ENCODE measurements at regions not wholly inside any gene's neighbourhood (a gene's known extent, or its start where the extent isn't known, plus 50 kb on each side); places are given as distances from the start of the nearest gene placed in this dataset.

DNA sequence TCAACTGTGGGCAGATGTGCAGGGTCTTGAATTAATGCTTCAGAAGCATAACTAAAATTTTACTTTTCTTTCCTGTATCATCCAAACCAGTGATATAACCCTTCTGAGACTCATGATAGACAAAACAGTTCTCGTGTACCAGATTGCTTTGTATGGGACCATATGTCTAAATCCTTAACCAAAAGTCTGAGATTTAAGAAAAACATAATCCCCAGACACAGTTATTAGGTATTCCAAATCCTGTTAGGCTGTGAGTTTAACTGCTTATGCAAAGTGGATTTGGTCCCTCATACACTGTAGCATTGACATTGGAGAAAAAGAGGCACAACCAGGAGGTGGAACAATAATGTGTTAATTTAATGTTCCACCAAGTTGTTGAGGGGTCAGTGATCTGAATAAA lies 235.0 kb downstream of the PMAIP1 start:
- no peak overlapping the region for H3K4me2 ChIP-seq (ENCODE audit: insufficient read depth in 1 of 2, low read depth in 2 of 2, low read length in 2 of 2)
- H2BK5ac ChIP-seq (ENCODE audit: low read depth, low read length): no peak overlapping the region
- H3K4me3 ChIP-seq (ENCODE audit: extremely low read depth in 1 of 4, insufficient read depth in 2 of 4, low read depth in 3 of 4, low read length in 4 of 4): no peak overlapping the region
- TF ChIP-seq, protein P1, sequence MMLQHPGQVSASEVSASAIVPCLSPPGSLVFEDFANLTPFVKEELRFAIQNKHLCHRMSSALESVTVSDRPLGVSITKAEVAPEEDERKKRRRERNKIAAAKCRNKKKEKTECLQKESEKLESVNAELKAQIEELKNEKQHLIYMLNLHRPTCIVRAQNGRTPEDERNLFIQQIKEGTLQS (IDR thresholded peaks at IDR 0.05; ENCODE audit: insufficient read depth, low read depth, low read length): no peak
- TF ChIP-seq NRF1 (IDR thresholded peaks at IDR 0.05; ENCODE audit: low read depth, low read length): no peak
- no peak for TF ChIP-seq ASH2L (IDR thresholded peaks at IDR 0.05; ENCODE audit: low read length)
- TF ChIP-seq JUN (IDR thresholded peaks at IDR 0.05; ENCODE audit: low read depth, low read length): no peak
- TF ChIP-seq SP2 (IDR thresholded peaks at IDR 0.05; ENCODE audit: low read length): no peak
- TF ChIP-seq, protein P2, sequence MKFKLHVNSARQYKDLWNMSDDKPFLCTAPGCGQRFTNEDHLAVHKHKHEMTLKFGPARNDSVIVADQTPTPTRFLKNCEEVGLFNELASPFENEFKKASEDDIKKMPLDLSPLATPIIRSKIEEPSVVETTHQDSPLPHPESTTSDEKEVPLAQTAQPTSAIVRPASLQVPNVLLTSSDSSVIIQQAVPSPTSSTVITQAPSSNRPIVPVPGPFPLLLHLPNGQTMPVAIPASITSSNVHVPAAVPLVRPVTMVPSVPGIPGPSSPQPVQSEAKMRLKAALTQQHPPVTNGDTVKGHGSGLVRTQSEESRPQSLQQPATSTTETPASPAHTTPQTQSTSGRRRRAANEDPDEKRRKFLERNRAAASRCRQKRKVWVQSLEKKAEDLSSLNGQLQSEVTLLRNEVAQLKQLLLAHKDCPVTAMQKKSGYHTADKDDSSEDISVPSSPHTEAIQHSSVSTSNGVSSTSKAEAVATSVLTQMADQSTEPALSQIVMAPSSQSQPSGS (IDR thresholded peaks at IDR 0.05; ENCODE audit: low read length): no peak
- no peak for TF ChIP-seq KDM1A (IDR thresholded peaks at IDR 0.05; ENCODE audit: borderline replicate concordance, low read length)
- TF ChIP-seq GTF2F1 (IDR thresholded peaks at IDR 0.05; ENCODE audit: borderline replicate concordance, low read depth, low read length): no peak
- no peaks in the 10 kb centered on the region for H3K23me2 ChIP-seq (ENCODE audit: low read depth, low read length)
- H3K27me3 ChIP-seq (replicated peaks in 1 of 4; ENCODE audit: control insufficient read depth in 3 of 4, extremely low read depth in 1 of 4, insufficient read depth in 3 of 4, low read length in 3 of 4): no peaks in the 10 kb centered on the region
- no peak overlapping the region for H2BK15ac ChIP-seq (ENCODE audit: low read length)
- ChIA-PET POLR2A (ENCODE audit: partially characterized antibody) (no interaction called here), CTCF (ENCODE audit: partially characterized antibody) (no interaction called here)
- H3K27ac ChIP-seq (ENCODE audit: low read depth, low read length): no peak overlapping the region
- no peaks in the 10 kb centered on the region for H3K79me2 ChIP-seq (ENCODE audit: control insufficient read depth in 1 of 2, insufficient read depth in 2 of 2, low read length in 2 of 2)
- H3K14ac ChIP-seq (ENCODE audit: insufficient read length): no peak overlapping the region
- no peak overlapping the region for H3K9ac ChIP-seq (replicated peaks in 1 of 4; ENCODE audit: extremely low read depth in 1 of 4, low read depth in 3 of 4, low read length in 3 of 4)
- 95% methylated on average over 1 of the region's 1 CpG; no CpG with 5 or more reads in 1 of the 2 experiments for WGBS, 2 experiments (ENCODE audit: extremely low coverage in 1 of 2, insufficient coverage in 1 of 2, insufficient read length in 1 of 2, insufficient replicate concordance in 2 of 2, low coverage in 1 of 2, low lambda C conversion rate in 2 of 2, missing lambda C conversion rate in 1 of 2)
- no peak overlapping the region for H3K4ac ChIP-seq (replicated peaks; ENCODE audit: insufficient read length, low read depth, low read length)
- H3K56ac ChIP-seq (replicated peaks; ENCODE audit: insufficient read length, low read depth, low read length): no peak overlapping the region
- no peaks in the 10 kb centered on the region for H4K20me1 ChIP-seq (replicated peaks in 1 of 2; ENCODE audit: control insufficient read depth in 1 of 2, insufficient read depth in 2 of 2, low read length in 2 of 2)
- H3K9me3 ChIP-seq (ENCODE audit: insufficient read depth in 2 of 2, low read depth in 1 of 2, low read length in 1 of 2): no peaks in the 10 kb centered on the region
- H3K23ac ChIP-seq (ENCODE audit: insufficient read length): no peak overlapping the region
- no peak overlapping the region for H2BK120ac ChIP-seq (replicated peaks; ENCODE audit: low read depth, low read length)
- no peak overlapping the region for H3K18ac ChIP-seq (ENCODE audit: extremely low read depth, low read length)
- no peak for FAIRE-seq
- H2AFZ ChIP-seq (ENCODE audit: low read length): no peak overlapping the region
- H4K5ac ChIP-seq (ENCODE audit: insufficient read length, low read depth, low read length): no peak overlapping the region
- no peaks in the 10 kb centered on the region for H3K36me3 ChIP-seq (ENCODE audit: control insufficient read depth in 2 of 4, insufficient read depth in 4 of 4, low read length in 3 of 4)
- no peak overlapping the region for H2BK12ac ChIP-seq (ENCODE audit: low read depth, low read length)
- no peak overlapping the region for H2AK5ac ChIP-seq (ENCODE audit: low read depth, low read length)
- no peak overlapping the region for H4K8ac ChIP-seq (ENCODE audit: extremely low read depth, insufficient read depth, low read length)
- no peak overlapping the region for H4K91ac ChIP-seq (replicated peaks; ENCODE audit: insufficient read length, low read length)
- H3K79me1 ChIP-seq (ENCODE audit: low read depth, low read length): no peaks in the 10 kb centered on the region
- no peak overlapping the region for H2BK20ac ChIP-seq (ENCODE audit: low read length)
- no peaks in the 10 kb centered on the region for H3K4me1 ChIP-seq (replicated peaks in 1 of 4; ENCODE audit: control insufficient read depth in 3 of 4, insufficient read depth in 4 of 4, low read length in 3 of 4)
- no peak for DNase-seq (ENCODE audit: low read depth in 1 of 2, low spot score in 2 of 2)

All from H1 (cell line).